HepG2 (cell line): ENCODE measurements at regions not wholly inside any gene's neighbourhood (a gene's known extent, or its start where the extent isn't known, plus 50 kb on each side); places are given as distances from the start of the nearest gene placed in this dataset.

Experiments used
- ATAC-seq: fragments of 200-7000 bp; cut with Tn5 transposase; 3 replicates; pipeline ENCODE4 v1.9.1; 2020; ENCODE audit warnings: mild to moderate bottlenecking, moderate library complexity
- BruUV-seq: library from RNA; stranded (reverse); fragments of 400-500 nt; replicated peaks from 2 replicates; lab custom pipeline; 2021; lab: Mats Ljungman, UMichigan
- CTCF ChIA-PET: fragments of 300-600 bp; formaldehyde crosslinking; extraction: SDS; loops from one replicate; lab custom pipeline; 2021; ENCODE audit warnings: low total read pairs, inconsistent platforms, low intra/inter-chr PET ratio; lab: Yijun Ruan, JAX
- POLR2A ChIA-PET: fragments of 350-600 bp; sonication (Branson Sonifier 250); formaldehyde crosslinking; loops from one replicate; lab custom pipeline; 2020; ENCODE audit warnings: antibody characterized with exemption, inconsistent platforms; lab: Yijun Ruan, JAX
- DNase-seq: peaks from one replicate; pipeline ENCODE4 v3.0.0-alpha.2; 2015; ENCODE audit warnings: low spot score
- FAIRE-seq: peaks from 3 replicates; lab custom pipeline; 2011; peaks lifted over from hg19 to GRCh38; lab: Jason Lieb, UNC
- H2AFZ ChIP-seq: one replicate; pipeline ENCODE4 v1.6.1; 2011; ENCODE audit warnings: low read length, inconsistent platforms
- H3K27ac ChIP-seq: fragments of 300-600 bp; 3 replicates; pipeline ENCODE4 v1.8.0; 2011; ENCODE audit warnings: mixed run types, mild to moderate bottlenecking, mixed read lengths, low read length, inconsistent platforms; ENCODE audit not compliant: insufficient read depth; ENCODE audit errors: extremely low read length
- H3K27me3 ChIP-seq, 2 experiments: fragments of 200-600 bp in 1 of 2; 2 replicates in 1 of 2; 3 replicates in 1 of 2; pipeline versions ENCODE4 v1.6.0 to v1.8.0; 2011; ENCODE audit warnings: low read length in 2 of 2, mild to moderate bottlenecking in 2 of 2, moderate library complexity in 2 of 2, inconsistent platforms in 1 of 2; ENCODE audit not compliant: insufficient read depth in 2 of 2, control insufficient read depth in 1 of 2
- H3K36me3 ChIP-seq, 2 experiments: fragments of 200-600 bp in 1 of 2; replicated peaks in 1 of 2; 2 replicates in 1 of 2; 3 replicates in 1 of 2; pipeline versions ENCODE4 v1.5.1 to v1.8.0; 2011; ENCODE audit warnings: low read length in 2 of 2, inconsistent platforms in 1 of 2; ENCODE audit not compliant: insufficient read depth in 2 of 2, control insufficient read depth in 1 of 2
- H3K4me1 ChIP-seq: 2 replicates; pipeline ENCODE4 v1.5.1; 2012; ENCODE audit warnings: low read length, inconsistent platforms; ENCODE audit not compliant: insufficient read depth
- H3K4me2 ChIP-seq: 2 replicates; pipeline ENCODE4 v1.6.0; 2011; ENCODE audit warnings: low read depth, low read length, inconsistent platforms
- H3K4me3 ChIP-seq, 3 experiments: fragments of 200-600 bp in 1 of 3; sonication (generic), shearing (Covaris generic) in 1 of 3; replicated peaks in 1 of 3; 2 replicates each; pipeline ENCODE4 v1.5.1; 2011 to 2016; ENCODE audit warnings: low read length in 3 of 3, inconsistent platforms in 2 of 3, low read depth in 2 of 3, mild to moderate bottlenecking in 2 of 3, control low read depth in 1 of 3, mixed read lengths in 1 of 3; ENCODE audit not compliant: insufficient read depth in 1 of 3
- H3K79me2 ChIP-seq: one replicate; pipeline ENCODE4 v1.6.1; 2011; ENCODE audit warnings: low read length, inconsistent platforms; ENCODE audit not compliant: insufficient read depth
- H3K9ac ChIP-seq: 2 replicates; pipeline ENCODE4 v1.6.0; 2011; ENCODE audit warnings: mild to moderate bottlenecking, low read depth, low read length, inconsistent platforms; ENCODE audit not compliant: insufficient read depth
- H3K9me3 ChIP-seq: 2 replicates; pipeline ENCODE4 v1.5.1; 2012; ENCODE audit warnings: mild to moderate bottlenecking, low read length
- H4K20me1 ChIP-seq: 2 replicates; pipeline ENCODE4 v1.6.0; 2011; ENCODE audit warnings: inconsistent platforms, mild to moderate bottlenecking, low read length, moderate library complexity; ENCODE audit not compliant: insufficient read depth
- HCFC1 ChIP-seq: fragments of 150-350 bp; IDR thresholded peaks from 2 replicates; pipeline ENCODE4 v1.6.1; 2014; ENCODE audit warnings: low read depth, low read length
- IRX3 ChIP-seq: sonication (generic); formaldehyde crosslinking; IDR thresholded peaks from 2 replicates; pipeline ENCODE4 v1.8.1; 2023; ENCODE audit warnings: mild to moderate bottlenecking, low read depth, missing genetic modification reagents, borderline replicate concordance
- MIER3 ChIP-seq: IDR thresholded peaks from 2 replicates; pipeline ENCODE4 v1.6.1; 2016; ENCODE audit warnings: missing compliant biosample characterization, borderline replicate concordance
- RFX1 ChIP-seq: fragments of 450-650 bp; IDR thresholded peaks from 2 replicates; pipeline ENCODE4 v1.6.1; 2017
- ZNF296 ChIP-seq: sonication (generic); formaldehyde crosslinking; conservative IDR thresholded peaks from 2 replicates; pipeline ENCODE4 v1.5.0; 2020; ENCODE audit warnings: mild to moderate bottlenecking, missing genetic modification reagents
- ZNF883 ChIP-seq: sonication (generic); formaldehyde crosslinking; IDR thresholded peaks from 2 replicates; pipeline ENCODE4 v1.5.1; 2020; ENCODE audit warnings: mild to moderate bottlenecking, missing genetic modification reagents; ENCODE audit errors: not compliant biosample characterization
- WGBS: methylation state at CpG from one replicate; pipeline ENCODE4 v1.1.6; 2017; ENCODE audit warnings: low lambda C conversion rate; 5-methylcytosine and 5-hydroxymethylcytosine counted together
- in situ Hi-C: cut with HindIII; loops from 2 replicates; pipeline ENCODE4 v1.10.0; 2017; ENCODE audit warnings: low pct_unique_long_range_greater_than_20kb; ENCODE audit not compliant: extremely low pct_ligation_motif_present
- intact Hi-C: fragments of 100-400 bp; cut with micrococcal nuclease; formaldehyde crosslinking; loops from one replicate; pipeline ENCODE4 v1.10.0; 2022; ENCODE audit not compliant: unreplicated experiment
- TF ChIP-seq, protein P1 (sequence below): sonication (generic); formaldehyde crosslinking; IDR thresholded peaks from 2 replicates; pipeline ENCODE4 v1.5.1; 2020; ENCODE audit warnings: mild to moderate bottlenecking, missing genetic modification reagents, borderline replicate concordance

DNA sequence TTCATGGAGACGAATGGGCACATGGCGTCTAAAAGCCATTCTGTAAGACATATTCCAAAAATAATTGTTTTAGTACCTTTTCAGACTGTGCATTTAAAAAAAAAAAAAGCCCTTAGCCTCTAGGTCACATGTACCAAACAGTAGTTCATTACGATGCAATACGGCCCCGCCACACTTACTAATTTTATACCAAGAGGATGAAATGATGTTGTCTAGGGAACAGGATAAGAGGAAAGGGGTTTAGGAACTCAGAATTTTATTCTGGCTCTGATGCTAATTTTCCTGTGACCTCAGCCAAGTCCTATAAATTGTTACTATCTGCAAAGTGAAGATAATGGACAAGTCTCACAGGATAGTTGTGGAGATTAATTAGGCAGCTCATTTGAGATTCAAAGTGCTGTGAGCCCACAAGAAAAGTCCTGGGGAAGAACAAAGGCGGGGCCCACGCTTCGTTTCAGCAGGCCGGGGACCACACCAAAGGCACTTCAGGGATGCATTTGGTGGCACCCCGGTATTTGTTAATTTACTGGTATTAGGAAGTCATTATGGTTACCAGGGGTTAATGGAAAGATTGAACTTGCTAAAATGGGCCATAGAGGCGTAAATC is 511.1 kb downstream of the IRS2 start (continued):
- TF ChIP-seq, protein P1, sequence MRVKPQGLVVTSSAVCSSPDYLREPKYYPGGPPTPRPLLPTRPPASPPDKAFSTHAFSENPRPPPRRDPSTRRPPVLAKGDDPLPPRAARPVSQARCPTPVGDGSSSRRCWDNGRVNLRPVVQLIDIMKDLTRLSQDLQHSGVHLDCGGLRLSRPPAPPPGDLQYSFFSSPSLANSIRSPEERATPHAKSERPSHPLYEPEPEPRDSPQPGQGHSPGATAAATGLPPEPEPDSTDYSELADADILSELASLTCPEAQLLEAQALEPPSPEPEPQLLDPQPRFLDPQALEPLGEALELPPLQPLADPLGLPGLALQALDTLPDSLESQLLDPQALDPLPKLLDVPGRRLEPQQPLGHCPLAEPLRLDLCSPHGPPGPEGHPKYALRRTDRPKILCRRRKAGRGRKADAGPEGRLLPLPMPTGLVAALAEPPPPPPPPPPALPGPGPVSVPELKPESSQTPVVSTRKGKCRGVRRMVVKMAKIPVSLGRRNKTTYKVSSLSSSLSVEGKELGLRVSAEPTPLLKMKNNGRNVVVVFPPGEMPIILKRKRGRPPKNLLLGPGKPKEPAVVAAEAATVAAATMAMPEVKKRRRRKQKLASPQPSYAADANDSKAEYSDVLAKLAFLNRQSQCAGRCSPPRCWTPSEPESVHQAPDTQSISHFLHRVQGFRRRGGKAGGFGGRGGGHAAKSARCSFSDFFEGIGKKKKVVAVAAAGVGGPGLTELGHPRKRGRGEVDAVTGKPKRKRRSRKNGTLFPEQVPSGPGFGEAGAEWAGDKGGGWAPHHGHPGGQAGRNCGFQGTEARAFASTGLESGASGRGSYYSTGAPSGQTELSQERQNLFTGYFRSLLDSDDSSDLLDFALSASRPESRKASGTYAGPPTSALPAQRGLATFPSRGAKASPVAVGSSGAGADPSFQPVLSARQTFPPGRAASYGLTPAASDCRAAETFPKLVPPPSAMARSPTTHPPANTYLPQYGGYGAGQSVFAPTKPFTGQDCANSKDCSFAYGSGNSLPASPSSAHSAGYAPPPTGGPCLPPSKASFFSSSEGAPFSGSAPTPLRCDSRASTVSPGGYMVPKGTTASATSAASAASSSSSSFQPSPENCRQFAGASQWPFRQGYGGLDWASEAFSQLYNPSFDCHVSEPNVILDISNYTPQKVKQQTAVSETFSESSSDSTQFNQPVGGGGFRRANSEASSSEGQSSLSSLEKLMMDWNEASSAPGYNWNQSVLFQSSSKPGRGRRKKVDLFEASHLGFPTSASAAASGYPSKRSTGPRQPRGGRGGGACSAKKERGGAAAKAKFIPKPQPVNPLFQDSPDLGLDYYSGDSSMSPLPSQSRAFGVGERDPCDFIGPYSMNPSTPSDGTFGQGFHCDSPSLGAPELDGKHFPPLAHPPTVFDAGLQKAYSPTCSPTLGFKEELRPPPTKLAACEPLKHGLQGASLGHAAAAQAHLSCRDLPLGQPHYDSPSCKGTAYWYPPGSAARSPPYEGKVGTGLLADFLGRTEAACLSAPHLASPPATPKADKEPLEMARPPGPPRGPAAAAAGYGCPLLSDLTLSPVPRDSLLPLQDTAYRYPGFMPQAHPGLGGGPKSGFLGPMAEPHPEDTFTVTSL (CRISPR knock-in tag): no peak

DNA sequence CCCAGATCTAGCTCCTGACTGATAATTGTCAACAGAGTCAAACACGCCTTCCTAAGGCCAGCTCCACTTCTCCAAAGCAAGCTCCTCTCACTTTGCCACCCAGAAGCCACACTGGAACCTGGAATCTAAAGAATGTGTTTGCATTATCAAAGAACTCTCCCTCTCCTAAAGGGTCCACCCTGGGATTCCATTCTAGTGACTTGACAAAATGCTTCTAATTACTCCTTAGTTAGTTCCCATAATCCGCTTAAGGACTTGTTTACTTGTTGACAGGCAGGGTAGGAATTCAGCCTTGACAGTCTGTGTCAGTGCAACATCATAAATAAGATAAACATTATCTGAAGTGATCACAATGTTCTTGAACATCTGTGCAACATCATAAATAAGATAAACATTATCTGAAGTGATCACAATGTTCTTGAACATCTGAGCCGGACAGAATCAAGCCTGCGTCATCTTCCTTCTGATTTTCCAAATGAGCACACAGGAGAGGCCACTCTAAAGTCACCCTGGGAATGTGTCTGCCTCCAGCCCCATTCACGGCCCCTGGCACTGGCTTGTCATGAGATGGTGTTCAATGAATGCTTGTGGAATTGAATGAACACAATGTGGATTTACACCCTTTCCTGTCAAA is 512.1 kb downstream of the IRS2 start:
- 1% methylated on average over 4 of the region's 5 CpGs for WGBS
- H3K27me3 ChIP-seq: no peaks in the 10 kb centered on the region
- BruUV-seq: no TSS peak
- no peaks in the 10 kb centered on the region for H3K4me1 ChIP-seq
- no peaks in the 10 kb centered on the region for H4K20me1 ChIP-seq
- H3K9me3 ChIP-seq: peaks cover 14% of the 10 kb centered on the region
- H3K27ac ChIP-seq: no peak overlapping the region
- DNase-seq (no peak), FAIRE-seq (no peak), ATAC-seq (no peak)
- ChIA-PET CTCF (no interaction called here), POLR2A (no interaction called here)
- intact Hi-C loops (no loop called here), in situ Hi-C loops (no loop called here)
- no peak overlapping the region for H2AFZ ChIP-seq
- H3K4me2 ChIP-seq: no peak overlapping the region
- TF ChIP-seq RFX1 (no peak), MIER3 (CRISPR knock-in tag) (no peak), HCFC1 (no peak), ZNF296 (CRISPR knock-in tag) (no peak), IRX3 (CRISPR knock-in tag) (no peak), ZNF883 (CRISPR knock-in tag) (no peak)
- H3K9ac ChIP-seq: no peak overlapping the region
- H3K79me2 ChIP-seq: no peaks in the 10 kb centered on the region
- no peaks in the 10 kb centered on the region for H3K36me3 ChIP-seq
- no peak overlapping the region for H3K4me3 ChIP-seq
